ENCODE measurements at regions not wholly inside any gene's neighbourhood (a gene's known extent, or its start where the extent isn't known, plus 50 kb on each side); places are given as distances from the start of the nearest gene placed in this dataset.

GRCh38 chr10:69716711-69717560 lies 84.8 kb upstream of the COL13A1 start:
- TF ChIP-seq POLR2AphosphoS5 (IDR thresholded peaks at IDR 0.05; ENCODE audit: insufficient read depth in 1 of 2, low read depth in 1 of 2) = no peak
- TF ChIP-seq CTCF (IDR thresholded peaks at IDR 0.05) = peak; percentile 10 to 46 (median 22)

Measured in vagina (tissue), 2 donors.